Hepatocyte (in vitro differentiated cells): ENCODE measurements at regions not wholly inside any gene's neighbourhood (a gene's known extent, or its start where the extent isn't known, plus 50 kb on each side); places are given as distances from the start of the nearest gene placed in this dataset.
A peak's percentile ranks its signal among the peaks of the same experiment; 100 is the strongest.

ENCODE experiments used
- DNase-seq: peaks from one replicate; pipeline ENCODE4 v3.0.0-alpha.2; 2016; ENCODE audit warnings: low spot score
- H2AFZ ChIP-seq: fragments of 200-600 bp; sonication (generic); 2 replicates; pipeline ENCODE4 v1.6.0; 2016; ENCODE audit warnings: antibody characterized with exemption, mild to moderate bottlenecking
- H3K27ac ChIP-seq: fragments of 200-600 bp; sonication (generic); 2 replicates; pipeline ENCODE4 v1.5.1; 2016; ENCODE audit warnings: mild to moderate bottlenecking
- H3K27me3 ChIP-seq: fragments of 200-600 bp; sonication (generic); 2 replicates; pipeline ENCODE4 v1.6.1; 2016
- H3K36me3 ChIP-seq: fragments of 200-600 bp; sonication (generic); replicated peaks from 2 replicates; pipeline ENCODE4 v1.5.1; 2016; ENCODE audit warnings: low read depth; ENCODE audit not compliant: insufficient read depth
- H3K4me1 ChIP-seq: fragments of 200-600 bp; sonication (generic); 2 replicates; pipeline ENCODE4 v1.5.1; 2016; ENCODE audit warnings: mild to moderate bottlenecking, moderate library complexity; ENCODE audit not compliant: insufficient read depth
- H3K4me2 ChIP-seq: fragments of 200-600 bp; sonication (generic); 2 replicates; pipeline ENCODE4 v1.6.0; 2016
- H3K4me3 ChIP-seq: fragments of 200-600 bp; sonication (generic); 2 replicates; pipeline ENCODE4 v1.5.1; 2016; ENCODE audit warnings: mild to moderate bottlenecking
- H3K79me2 ChIP-seq: fragments of 200-600 bp; sonication (generic); 2 replicates; pipeline ENCODE4 v1.6.0; 2017; ENCODE audit warnings: mild to moderate bottlenecking
- H3K9me2 ChIP-seq: fragments of 200-600 bp; sonication (generic); replicated peaks from 2 replicates; pipeline ENCODE4 v1.6.0; 2017; ENCODE audit warnings: mild to moderate bottlenecking; ENCODE audit not compliant: insufficient read depth
- H3K9me3 ChIP-seq: fragments of 200-600 bp; sonication (generic); 2 replicates; pipeline ENCODE4 v1.5.1; 2016; ENCODE audit warnings: low read depth, mild to moderate bottlenecking
- H4K20me1 ChIP-seq: fragments of 200-600 bp; sonication (generic); 2 replicates; pipeline ENCODE4 v1.6.0; 2016; ENCODE audit warnings: mild to moderate bottlenecking; ENCODE audit not compliant: insufficient read depth, poor library complexity, severe bottlenecking
- EZH2 ChIP-seq: fragments of 200-600 bp; sonication (generic); IDR thresholded peaks from 2 replicates; pipeline ENCODE4 v1.6.1; 2016; ENCODE audit warnings: antibody characterized with exemption, mild to moderate bottlenecking, borderline replicate concordance
- EZH2phosphoT487 ChIP-seq: fragments of 200-600 bp; sonication (generic); IDR thresholded peaks from one replicate; pipeline ENCODE4 v1.6.1; 2018; ENCODE audit warnings: antibody characterized with exemption, mild to moderate bottlenecking, low read depth, moderate library complexity; ENCODE audit not compliant: unreplicated experiment, severe bottlenecking
- WGBS: methylation state at CpG from one replicate; pipeline ENCODE4 v1.1.6; 2016; ENCODE audit warnings: low lambda C conversion rate; ENCODE audit errors: missing lambda C conversion rate; 5-methylcytosine and 5-hydroxymethylcytosine counted together
- TF ChIP-seq, protein P1 (sequence below): fragments of 200-600 bp; sonication (generic); IDR thresholded peaks from 2 replicates; pipeline ENCODE4 v1.5.1; 2016; ENCODE audit warnings: antibody characterized with exemption, mild to moderate bottlenecking; ENCODE audit not compliant: poor library complexity

DNA sequence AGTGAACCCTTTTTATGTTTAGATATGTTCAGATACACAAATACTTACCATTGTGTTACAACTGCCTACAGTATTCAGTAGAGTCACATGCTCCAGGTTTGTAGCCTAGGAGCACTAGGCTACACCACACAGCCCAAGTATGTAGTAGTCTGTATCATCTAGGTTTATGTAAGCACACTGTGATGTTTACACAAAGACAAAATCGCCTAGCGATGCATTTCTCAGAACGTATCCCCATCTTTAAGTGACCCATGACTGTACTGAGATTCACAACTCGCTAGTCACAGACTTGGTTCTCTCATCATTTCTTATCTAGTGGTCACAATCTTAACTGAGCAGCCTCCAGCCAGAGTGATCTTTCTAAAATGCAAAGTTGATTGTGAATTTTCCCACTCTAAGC, 119.2 kb downstream of the RASSF10 start:
- Histone ChIP-seq H3K79me2 (no peaks in the 10 kb centered on the region), H3K4me2 (no peak overlapping the region)
- TF ChIP-seq, protein P1, sequence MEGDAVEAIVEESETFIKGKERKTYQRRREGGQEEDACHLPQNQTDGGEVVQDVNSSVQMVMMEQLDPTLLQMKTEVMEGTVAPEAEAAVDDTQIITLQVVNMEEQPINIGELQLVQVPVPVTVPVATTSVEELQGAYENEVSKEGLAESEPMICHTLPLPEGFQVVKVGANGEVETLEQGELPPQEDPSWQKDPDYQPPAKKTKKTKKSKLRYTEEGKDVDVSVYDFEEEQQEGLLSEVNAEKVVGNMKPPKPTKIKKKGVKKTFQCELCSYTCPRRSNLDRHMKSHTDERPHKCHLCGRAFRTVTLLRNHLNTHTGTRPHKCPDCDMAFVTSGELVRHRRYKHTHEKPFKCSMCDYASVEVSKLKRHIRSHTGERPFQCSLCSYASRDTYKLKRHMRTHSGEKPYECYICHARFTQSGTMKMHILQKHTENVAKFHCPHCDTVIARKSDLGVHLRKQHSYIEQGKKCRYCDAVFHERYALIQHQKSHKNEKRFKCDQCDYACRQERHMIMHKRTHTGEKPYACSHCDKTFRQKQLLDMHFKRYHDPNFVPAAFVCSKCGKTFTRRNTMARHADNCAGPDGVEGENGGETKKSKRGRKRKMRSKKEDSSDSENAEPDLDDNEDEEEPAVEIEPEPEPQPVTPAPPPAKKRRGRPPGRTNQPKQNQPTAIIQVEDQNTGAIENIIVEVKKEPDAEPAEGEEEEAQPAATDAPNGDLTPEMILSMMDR = no peak
- TF ChIP-seq EZH2 = no peak

DNA sequence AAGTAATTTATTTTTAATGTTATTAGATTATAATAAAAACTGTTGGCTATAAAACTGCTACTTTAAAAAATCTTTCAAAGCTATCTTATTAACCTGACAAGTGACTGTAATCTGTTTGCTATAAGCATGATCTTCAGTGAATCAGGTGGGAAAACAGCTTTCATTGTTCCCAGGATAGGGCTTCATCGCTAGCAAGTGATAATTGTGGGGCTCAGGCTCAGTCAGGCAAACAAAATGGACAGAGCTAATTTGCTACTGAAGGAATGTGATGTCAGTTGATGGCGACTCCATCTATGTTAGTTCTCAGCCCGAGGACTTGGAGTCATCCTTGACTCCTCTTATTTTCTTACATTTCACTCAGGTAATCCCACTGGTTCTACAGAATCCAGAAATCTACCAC, 125.0 kb downstream of the RASSF10 start:
- Histone ChIP-seq H3K27ac (no peak overlapping the region), H3K27me3 (no peaks in the 10 kb centered on the region), H3K4me3 (no peak overlapping the region), H3K4me1 (peaks cover 13% of the 10 kb centered on the region), H3K4me2 (no peak overlapping the region), H3K79me2 (no peaks in the 10 kb centered on the region), H2AFZ (no peak overlapping the region), H4K20me1 (no peaks in the 10 kb centered on the region), H3K9me3 (no peaks in the 10 kb centered on the region), H3K9me2 (no peaks in the 10 kb centered on the region), H3K36me3 (no peaks in the 10 kb centered on the region)
- WGBS = 42% methylated on average over 3 of the region's 3 CpGs
- no peak for DNase-seq
- TF ChIP-seq EZH2phosphoT487 = no peak
- no peak for TF ChIP-seq EZH2
- TF ChIP-seq, protein P1 = no peak

More for the DNA sequence above, 119.2 kb downstream of the RASSF10 start:
- Histone ChIP-seq H3K9me2 (no peaks in the 10 kb centered on the region), H2AFZ (no peak overlapping the region), H3K27me3 (no peaks in the 10 kb centered on the region), H3K9me3 (no peaks in the 10 kb centered on the region), H3K27ac (no peak overlapping the region), H3K4me3 (no peak overlapping the region), H4K20me1 (no peaks in the 10 kb centered on the region), H3K4me1 (no peaks in the 10 kb centered on the region), H3K36me3 (no peaks in the 10 kb centered on the region)
- 86% methylated on average over 4 of the region's 4 CpGs for WGBS
- DNase-seq = no peak

DNA sequence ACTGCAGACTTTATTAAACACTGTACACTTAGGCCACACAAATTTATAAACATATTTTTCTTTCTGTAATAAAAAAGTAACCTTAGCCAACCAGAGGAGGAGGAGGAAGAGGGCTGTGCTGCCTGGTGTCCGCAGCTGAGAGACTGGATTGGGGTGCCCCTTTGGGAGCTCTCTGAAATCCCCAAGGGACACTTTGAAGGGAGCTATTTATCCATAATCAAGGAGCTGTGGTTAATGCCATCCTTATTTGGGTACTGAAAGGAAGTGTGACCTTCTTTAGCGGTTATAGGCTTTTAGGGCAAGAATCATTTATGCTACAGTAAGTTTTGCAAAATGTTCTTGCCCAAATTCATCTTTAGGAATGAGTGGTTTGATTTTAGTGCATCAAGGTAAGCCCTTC, 125.8 kb downstream of the RASSF10 start:
- no peak overlapping the region for H2AFZ ChIP-seq
- no peak for DNase-seq
- H3K27me3 ChIP-seq = no peaks in the 10 kb centered on the region
- no peak overlapping the region for H3K4me3 ChIP-seq
- no peaks in the 10 kb centered on the region for H3K9me2 ChIP-seq
- no peaks in the 10 kb centered on the region for H4K20me1 ChIP-seq
- H3K36me3 ChIP-seq = no peaks in the 10 kb centered on the region
- 95% methylated on average over 2 of the region's 2 CpGs for WGBS
- peaks cover 21% of the 10 kb centered on the region for H3K4me1 ChIP-seq
- no peak for TF ChIP-seq EZH2phosphoT487
- no peak for TF ChIP-seq EZH2
- TF ChIP-seq, protein P1 = no peak
- no peaks in the 10 kb centered on the region for H3K79me2 ChIP-seq
- H3K9me3 ChIP-seq = no peaks in the 10 kb centered on the region
- no peak overlapping the region for H3K27ac ChIP-seq
- H3K4me2 ChIP-seq = no peak overlapping the region

DNA sequence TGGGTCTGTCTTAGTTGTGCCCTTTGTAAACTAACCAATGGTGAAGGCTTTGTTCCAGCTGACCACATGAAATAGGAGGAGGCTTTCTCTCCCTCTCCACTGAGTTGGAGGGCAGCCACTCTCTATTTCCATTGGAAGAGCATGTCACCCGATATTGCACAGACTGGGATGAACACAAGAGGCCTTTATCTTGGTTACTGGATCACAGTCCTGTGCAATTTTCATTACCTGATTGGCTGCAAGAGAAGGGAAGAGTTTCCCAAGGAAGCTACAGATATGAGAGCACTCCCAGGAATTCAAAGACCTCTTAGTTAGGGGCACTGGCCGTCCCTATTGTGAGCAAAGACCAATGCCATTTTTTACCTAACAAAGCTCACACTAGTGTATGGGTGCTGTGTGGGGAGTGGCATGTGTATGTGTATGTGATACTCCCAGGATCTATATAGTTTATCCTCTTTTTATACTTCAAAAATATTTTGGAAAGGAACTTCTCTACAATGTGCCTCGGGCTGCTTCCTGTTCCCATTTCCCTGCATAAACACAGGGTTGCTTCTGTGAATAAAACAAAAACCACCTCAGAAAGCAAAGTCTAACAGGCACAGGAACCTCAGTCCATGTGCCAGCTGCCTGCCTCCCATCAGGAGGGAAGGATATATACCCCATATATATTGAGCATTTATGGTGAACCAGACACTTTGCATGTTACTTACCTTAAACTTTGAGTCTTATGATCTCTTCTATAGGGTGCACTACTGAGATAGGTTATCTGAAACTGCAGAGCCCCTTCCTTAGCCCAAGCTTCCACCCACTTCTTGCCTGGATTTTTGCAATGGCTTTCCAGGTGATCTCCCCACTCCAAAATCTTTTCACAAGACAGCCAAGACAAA, 126.5 kb downstream of the RASSF10 start:
- Histone ChIP-seq H4K20me1 (no peaks in the 10 kb centered on the region), H3K9me3 (no peaks in the 10 kb centered on the region), H2AFZ (no peak overlapping the region), H3K4me3 (no peak overlapping the region), H3K79me2 (no peaks in the 10 kb centered on the region), H3K27me3 (no peaks in the 10 kb centered on the region), H3K4me1 (peaks cover 24% of the 10 kb centered on the region), H3K36me3 (no peaks in the 10 kb centered on the region), H3K4me2 (no peak overlapping the region), H3K9me2 (no peaks in the 10 kb centered on the region), H3K27ac (peak overlapping the region; percentile 39)
- DNase-seq = no peak
- TF ChIP-seq EZH2 (no peak), EZH2phosphoT487 (no peak)
- TF ChIP-seq, protein P1 = no peak
- WGBS = 46% methylated on average over 3 of the region's 3 CpGs
